HCT116 (cell line): ENCODE measurements at regions not wholly inside any gene's neighbourhood (a gene's known extent, or its start where the extent isn't known, plus 50 kb on each side); places are given as distances from the start of the nearest gene placed in this dataset.

Experiments
- ATAC-seq: fragments of 200-7000 bp; cut with Tn5 transposase; 2 replicates; pipeline ENCODE4 v1.9.1; 2020; ENCODE audit warnings: mild to moderate bottlenecking, moderate library complexity
- BruUV-seq: library from RNA; stranded (reverse); fragments of 400-500 nt; replicated peaks from 2 replicates; lab custom pipeline; 2021; lab: Mats Ljungman, UMichigan
- CTCF ChIA-PET: fragments of 300-600 bp; sonication (Branson Sonifier 250); formaldehyde crosslinking; loops from one replicate; lab custom pipeline; 2021; ENCODE audit warnings: antibody characterized with exemption; lab: Charles Lee
- POLR2A ChIA-PET: fragments of 300-600, 350-600 bp; sonication (Branson Sonifier 250); formaldehyde crosslinking; loops from one replicate; lab custom pipeline; 2021; ENCODE audit warnings: antibody characterized with exemption; lab: Charles Lee
- RAD21 ChIA-PET, 2 experiments: fragments of 300-600 bp; sonication (Branson Sonifier 250); formaldehyde crosslinking; loops; one replicate each; lab custom pipeline; 2023; ENCODE audit warnings: low total read pairs in 2 of 2; ENCODE audit not compliant: uncharacterized antibody in 2 of 2, unreplicated experiment in 2 of 2, low non-redundant PET in 1 of 2; lab: Charles Lee
- DNase-seq: peaks from one replicate; pipeline ENCODE4 v3.0.0-alpha.2; 2010; ENCODE audit warnings: low read depth, low spot score
- H2AFZ ChIP-seq: fragments of 200-600 bp; shearing (Covaris generic), sonication (generic); 2 replicates; pipeline ENCODE4 v1.6.1; 2017; ENCODE audit warnings: low read depth, mixed run types, mixed read lengths, antibody characterized with exemption, low read length; ENCODE audit not compliant: poor library complexity, severe bottlenecking
- H3K27ac ChIP-seq: 2 replicates; pipeline ENCODE4 v1.5.1; 2012; ENCODE audit warnings: low read depth, low read length
- H3K27me3 ChIP-seq: fragments of 200-600 bp; sonication (generic); 2 replicates; pipeline ENCODE4 v1.6.1; 2016; ENCODE audit warnings: mixed run types, low read length, mixed read lengths; ENCODE audit not compliant: insufficient read depth
- H3K36me3 ChIP-seq, 2 experiments: fragments of 200-500 bp in 1 of 2; fragments of 200-600 bp in 1 of 2; sonication (Bioruptor generic) in 1 of 2; sonication (generic) in 1 of 2; 2 replicates each; pipeline versions ENCODE4 v1.5.1 to v1.6.1; 2014 to 2016; ENCODE audit warnings: low read length in 2 of 2, inconsistent platforms in 1 of 2, mixed read lengths in 1 of 2, mixed run types in 1 of 2; ENCODE audit not compliant: insufficient read depth in 2 of 2, control insufficient read depth in 1 of 2
- H3K4me1 ChIP-seq, 2 experiments: fragments of 200-600 bp in 1 of 2; sonication (generic) in 1 of 2; 2 replicates each; pipeline versions ENCODE4 v1.5.1 to v1.6.1; 2012 to 2017; ENCODE audit warnings: low read length in 2 of 2, inconsistent platforms in 1 of 2, mild to moderate bottlenecking in 1 of 2, mixed read lengths in 1 of 2, mixed run types in 1 of 2, moderate library complexity in 1 of 2; ENCODE audit not compliant: insufficient read depth in 2 of 2, control insufficient read depth in 1 of 2
- H3K4me2 ChIP-seq: fragments of 200-600 bp; sonication (generic); 2 replicates; pipeline ENCODE4 v1.6.1; 2017; ENCODE audit warnings: mixed run types, low read length, mixed read lengths
- H3K4me3 ChIP-seq, 2 experiments: fragments of 200-600 bp in 1 of 2; sonication (generic) in 1 of 2; replicated peaks in 1 of 2; 2 replicates each; pipeline ENCODE4 v1.5.1; 2011 to 2016; ENCODE audit warnings: low read length in 2 of 2, control low read depth in 1 of 2, low read depth in 1 of 2, mild to moderate bottlenecking in 1 of 2, mixed read lengths in 1 of 2, mixed run types in 1 of 2
- H3K79me2 ChIP-seq: fragments of 200-600 bp; sonication (generic); 2 replicates; pipeline ENCODE4 v1.6.1; 2017; ENCODE audit warnings: mild to moderate bottlenecking, mixed run types, low read length, moderate library complexity, mixed read lengths; ENCODE audit not compliant: insufficient read depth
- H3K9ac ChIP-seq: fragments of 200-600 bp; sonication (generic); 2 replicates; pipeline ENCODE4 v1.6.1; 2016; ENCODE audit warnings: low read length, mixed read lengths
- H3K9me2 ChIP-seq: fragments of 200-600 bp; sonication (generic), shearing (Covaris generic); 2 replicates; pipeline ENCODE4 v1.6.1; 2017; ENCODE audit warnings: mixed run types, mild to moderate bottlenecking, moderate library complexity; ENCODE audit not compliant: insufficient read depth
- H3K9me3 ChIP-seq, 2 experiments: fragments of 200-500 bp in 1 of 2; fragments of 200-600 bp in 1 of 2; sonication (Bioruptor generic) in 1 of 2; sonication (generic) in 1 of 2; 2 replicates each; pipeline ENCODE4 v1.6.1; 2014 to 2017; ENCODE audit warnings: low read length in 2 of 2, mixed read lengths in 2 of 2, inconsistent platforms in 1 of 2, low read depth in 1 of 2, mild to moderate bottlenecking in 1 of 2, mixed run types in 1 of 2, moderate library complexity in 1 of 2; ENCODE audit not compliant: control insufficient read depth in 1 of 2, insufficient read depth in 1 of 2
- H4K20me1 ChIP-seq: fragments of 200-600 bp; sonication (generic), shearing (Covaris generic); 2 replicates; pipeline ENCODE4 v1.6.1; 2017; ENCODE audit warnings: mixed run types, mild to moderate bottlenecking, moderate library complexity; ENCODE audit not compliant: insufficient read depth
- CBX3 ChIP-seq: IDR thresholded peaks from 2 replicates; pipeline ENCODE4 v1.6.1; 2012; ENCODE audit warnings: low read depth
- CEBPB ChIP-seq: IDR thresholded peaks from 2 replicates; pipeline ENCODE4 v1.6.1; 2012; ENCODE audit warnings: low read depth
- EGR1 ChIP-seq: IDR thresholded peaks from 2 replicates; pipeline ENCODE4 v1.6.1; 2012; ENCODE audit warnings: low read depth
- ELF1 ChIP-seq: IDR thresholded peaks from 2 replicates; pipeline ENCODE4 v1.6.1; 2012; ENCODE audit warnings: low read depth, borderline replicate concordance
- EZH2 ChIP-seq: fragments of 200-600 bp; sonication (generic); IDR thresholded peaks from 2 replicates; pipeline ENCODE4 v1.6.1; 2017; ENCODE audit warnings: antibody characterized with exemption, mixed run types
- EZH2phosphoT487 ChIP-seq: fragments of 200-600 bp; IDR thresholded peaks from 2 replicates; pipeline ENCODE4 v1.6.1; 2018; ENCODE audit warnings: antibody characterized with exemption, borderline replicate concordance
- FOSL1 ChIP-seq: IDR thresholded peaks from 2 replicates; pipeline ENCODE4 v1.6.1; 2012; ENCODE audit warnings: low read depth
- JUND ChIP-seq: IDR thresholded peaks from 2 replicates; pipeline ENCODE4 v1.6.1; 2012
- POLR2A ChIP-seq: IDR thresholded peaks from 2 replicates; pipeline ENCODE4 v1.7.0; 2011; ENCODE audit warnings: borderline replicate concordance; ENCODE audit not compliant: insufficient read depth, insufficient read length; ENCODE audit errors: extremely low read depth
- RAD21 ChIP-seq: IDR thresholded peaks from 2 replicates; pipeline ENCODE4 v1.6.1; 2012; ENCODE audit warnings: low read depth, mild to moderate bottlenecking
- SRF ChIP-seq: IDR thresholded peaks from 2 replicates; pipeline ENCODE4 v1.6.1; 2012; ENCODE audit warnings: low read depth
- TCF7L2 ChIP-seq: IDR thresholded peaks from 2 replicates; pipeline ENCODE4 v1.7.0; 2011; ENCODE audit warnings: borderline replicate concordance, inconsistent platforms; ENCODE audit not compliant: insufficient read depth, insufficient read length; ENCODE audit errors: extremely low read depth
- ZNF274 ChIP-seq: fragments of 200-500 bp; sonication (Bioruptor generic); IDR thresholded peaks from 2 replicates; pipeline ENCODE4 v1.6.1; 2014; ENCODE audit warnings: mild to moderate bottlenecking, low read depth, low read length, inconsistent platforms
- intact Hi-C: fragments of 100-400 bp; cut with micrococcal nuclease; formaldehyde crosslinking; loops from 2 replicates; pipeline ENCODE4 v1.10.0; 2022
- TF ChIP-seq, protein P1 (sequence below): IDR thresholded peaks from 2 replicates; pipeline ENCODE4 v1.6.1; 2012; ENCODE audit warnings: low read depth
- TF ChIP-seq, protein P2 (sequence below): IDR thresholded peaks from 2 replicates; pipeline ENCODE4 v1.6.1; 2011; ENCODE audit warnings: mild to moderate bottlenecking, low read length, moderate library complexity; ENCODE audit not compliant: insufficient replicate concordance; ENCODE audit errors: extremely low read depth

DNA sequence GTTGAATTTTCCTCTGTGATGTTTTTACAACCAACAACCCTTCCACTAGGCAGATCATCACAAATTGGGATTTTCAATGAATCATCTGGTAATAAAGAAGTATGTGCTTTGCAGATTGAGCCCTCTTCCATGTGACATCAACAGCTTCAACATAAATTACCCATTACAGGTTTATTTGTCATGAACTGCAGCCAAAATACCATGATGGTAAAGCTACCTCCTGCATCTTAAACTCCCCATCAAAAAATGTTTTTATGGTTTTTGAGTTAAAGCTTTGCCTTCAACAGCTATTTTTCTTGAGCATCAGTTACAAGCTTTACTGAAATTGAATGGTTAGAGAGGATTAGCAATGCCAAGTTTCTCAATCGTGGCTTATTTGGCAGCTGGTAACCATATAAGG is 211.4 kb upstream of the TUSC1 start:
- H3K4me3 ChIP-seq: no peak overlapping the region
- BruUV-seq: no TSS peak
- H3K9ac ChIP-seq: no peak overlapping the region
- H3K4me2 ChIP-seq: no peak overlapping the region
- no peaks in the 10 kb centered on the region for H4K20me1 ChIP-seq
- peaks cover 13 to 18% of the 10 kb centered on the region in 2 experiments; a peak in 2 of 4 replicates for H3K9me3 ChIP-seq
- no peaks in the 10 kb centered on the region for H3K27me3 ChIP-seq
- POLR2A ChIA-PET: no interaction called here
- no peak overlapping the region for H3K27ac ChIP-seq
- no peak for DNase-seq
- intact Hi-C loops: no loop called here
- TF ChIP-seq RAD21: no peak
- no peak for TF ChIP-seq FOSL1
- no peak for TF ChIP-seq POLR2A
- TF ChIP-seq TCF7L2: no peak
- TF ChIP-seq EZH2phosphoT487: no peak
- no peak for TF ChIP-seq SRF
- TF ChIP-seq, protein P1, sequence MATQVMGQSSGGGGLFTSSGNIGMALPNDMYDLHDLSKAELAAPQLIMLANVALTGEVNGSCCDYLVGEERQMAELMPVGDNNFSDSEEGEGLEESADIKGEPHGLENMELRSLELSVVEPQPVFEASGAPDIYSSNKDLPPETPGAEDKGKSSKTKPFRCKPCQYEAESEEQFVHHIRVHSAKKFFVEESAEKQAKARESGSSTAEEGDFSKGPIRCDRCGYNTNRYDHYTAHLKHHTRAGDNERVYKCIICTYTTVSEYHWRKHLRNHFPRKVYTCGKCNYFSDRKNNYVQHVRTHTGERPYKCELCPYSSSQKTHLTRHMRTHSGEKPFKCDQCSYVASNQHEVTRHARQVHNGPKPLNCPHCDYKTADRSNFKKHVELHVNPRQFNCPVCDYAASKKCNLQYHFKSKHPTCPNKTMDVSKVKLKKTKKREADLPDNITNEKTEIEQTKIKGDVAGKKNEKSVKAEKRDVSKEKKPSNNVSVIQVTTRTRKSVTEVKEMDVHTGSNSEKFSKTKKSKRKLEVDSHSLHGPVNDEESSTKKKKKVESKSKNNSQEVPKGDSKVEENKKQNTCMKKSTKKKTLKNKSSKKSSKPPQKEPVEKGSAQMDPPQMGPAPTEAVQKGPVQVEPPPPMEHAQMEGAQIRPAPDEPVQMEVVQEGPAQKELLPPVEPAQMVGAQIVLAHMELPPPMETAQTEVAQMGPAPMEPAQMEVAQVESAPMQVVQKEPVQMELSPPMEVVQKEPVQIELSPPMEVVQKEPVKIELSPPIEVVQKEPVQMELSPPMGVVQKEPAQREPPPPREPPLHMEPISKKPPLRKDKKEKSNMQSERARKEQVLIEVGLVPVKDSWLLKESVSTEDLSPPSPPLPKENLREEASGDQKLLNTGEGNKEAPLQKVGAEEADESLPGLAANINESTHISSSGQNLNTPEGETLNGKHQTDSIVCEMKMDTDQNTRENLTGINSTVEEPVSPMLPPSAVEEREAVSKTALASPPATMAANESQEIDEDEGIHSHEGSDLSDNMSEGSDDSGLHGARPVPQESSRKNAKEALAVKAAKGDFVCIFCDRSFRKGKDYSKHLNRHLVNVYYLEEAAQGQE: no peak
- no peak for TF ChIP-seq JUND
- no peak for TF ChIP-seq ZNF274
- TF ChIP-seq CEBPB: no peak
- no peak for TF ChIP-seq EGR1
- TF ChIP-seq ELF1: no peak
- no peak for TF ChIP-seq CBX3
- TF ChIP-seq, protein P2, sequence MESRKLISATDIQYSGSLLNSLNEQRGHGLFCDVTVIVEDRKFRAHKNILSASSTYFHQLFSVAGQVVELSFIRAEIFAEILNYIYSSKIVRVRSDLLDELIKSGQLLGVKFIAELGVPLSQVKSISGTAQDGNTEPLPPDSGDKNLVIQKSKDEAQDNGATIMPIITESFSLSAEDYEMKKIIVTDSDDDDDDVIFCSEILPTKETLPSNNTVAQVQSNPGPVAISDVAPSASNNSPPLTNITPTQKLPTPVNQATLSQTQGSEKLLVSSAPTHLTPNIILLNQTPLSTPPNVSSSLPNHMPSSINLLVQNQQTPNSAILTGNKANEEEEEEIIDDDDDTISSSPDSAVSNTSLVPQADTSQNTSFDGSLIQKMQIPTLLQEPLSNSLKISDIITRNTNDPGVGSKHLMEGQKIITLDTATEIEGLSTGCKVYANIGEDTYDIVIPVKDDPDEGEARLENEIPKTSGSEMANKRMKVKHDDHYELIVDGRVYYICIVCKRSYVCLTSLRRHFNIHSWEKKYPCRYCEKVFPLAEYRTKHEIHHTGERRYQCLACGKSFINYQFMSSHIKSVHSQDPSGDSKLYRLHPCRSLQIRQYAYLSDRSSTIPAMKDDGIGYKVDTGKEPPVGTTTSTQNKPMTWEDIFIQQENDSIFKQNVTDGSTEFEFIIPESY: no peak
- TF ChIP-seq EZH2: no peak
- H3K36me3 ChIP-seq: no peaks in the 10 kb centered on the region
- no peaks in the 10 kb centered on the region for H3K4me1 ChIP-seq
- ATAC-seq: no peak
- no peaks in the 10 kb centered on the region for H3K79me2 ChIP-seq
- CTCF ChIA-PET: no interaction called here
- H3K9me2 ChIP-seq: no peaks in the 10 kb centered on the region
- RAD21 ChIA-PET: no interaction called here
- no peak overlapping the region for H2AFZ ChIP-seq
